KBM-7 (cell line): ENCODE measurements at regions not wholly inside any gene's neighbourhood (a gene's known extent, or its start where the extent isn't known, plus 50 kb on each side); places are given as distances from the start of the nearest gene placed in this dataset.
"Not testable (repeated sequence)": the region's sequence is repeated elsewhere in the genome, so short reads cannot be mapped to it uniquely, and the experiment has no call there.

Experiments
- DNase-seq: peaks from one replicate; pipeline ENCODE4 v3.0.0-alpha.2; 2015
- in situ Hi-C: fragments of 300-500 bp; cut with MboI; formaldehyde crosslinking; loops from 2 replicates; pipeline ENCODE4 v1.14.3; 2020; ENCODE audit warnings: low sequenced_read_pairs, low pct_unique_long_range_greater_than_20kb, mixed read lengths

DNA sequence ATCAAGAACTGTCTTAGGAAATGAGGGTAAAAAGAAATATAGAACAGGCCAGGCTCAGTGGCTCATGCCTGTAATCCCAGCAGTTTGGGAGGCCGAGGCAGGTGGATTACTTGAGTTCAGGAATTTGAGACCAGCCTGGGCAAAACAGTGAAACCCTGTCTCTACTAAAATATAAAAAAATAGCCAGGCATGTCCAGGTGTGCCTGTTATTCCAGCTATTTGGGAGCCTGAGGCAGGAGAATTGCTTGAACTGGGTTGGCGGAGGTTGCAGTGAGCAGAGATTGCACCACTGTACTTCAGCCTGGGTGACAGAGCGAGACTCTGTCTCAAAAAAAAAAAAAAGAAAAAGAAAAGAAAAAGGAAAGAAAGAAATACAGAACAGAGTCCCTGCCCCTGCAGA, 802.2 kb upstream of the AMELY start:
- in situ Hi-C loops, DNase-seq: not testable (repeated sequence)

DNA sequence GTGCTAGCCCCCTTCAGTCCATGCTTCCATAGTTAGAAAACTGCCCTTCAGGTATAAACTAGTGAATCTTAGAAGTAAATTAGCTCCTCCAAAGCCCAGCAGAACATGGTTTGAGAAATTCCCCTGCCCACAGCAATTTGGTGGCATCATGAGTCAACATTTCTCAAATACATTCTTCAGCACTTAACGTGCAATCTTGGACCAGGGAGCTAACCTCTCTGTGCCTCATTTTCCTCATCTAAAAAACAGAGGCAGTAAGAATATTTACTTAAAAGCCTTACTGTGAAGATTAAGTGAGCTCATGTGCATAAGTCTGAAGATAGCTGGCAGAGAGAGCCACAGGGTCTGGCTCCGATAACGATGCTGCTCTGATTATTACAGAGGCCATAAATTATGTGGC, 800.7 kb upstream of the AMELY start:
- no peak for DNase-seq
- in situ Hi-C loops, result no loop called here

DNA sequence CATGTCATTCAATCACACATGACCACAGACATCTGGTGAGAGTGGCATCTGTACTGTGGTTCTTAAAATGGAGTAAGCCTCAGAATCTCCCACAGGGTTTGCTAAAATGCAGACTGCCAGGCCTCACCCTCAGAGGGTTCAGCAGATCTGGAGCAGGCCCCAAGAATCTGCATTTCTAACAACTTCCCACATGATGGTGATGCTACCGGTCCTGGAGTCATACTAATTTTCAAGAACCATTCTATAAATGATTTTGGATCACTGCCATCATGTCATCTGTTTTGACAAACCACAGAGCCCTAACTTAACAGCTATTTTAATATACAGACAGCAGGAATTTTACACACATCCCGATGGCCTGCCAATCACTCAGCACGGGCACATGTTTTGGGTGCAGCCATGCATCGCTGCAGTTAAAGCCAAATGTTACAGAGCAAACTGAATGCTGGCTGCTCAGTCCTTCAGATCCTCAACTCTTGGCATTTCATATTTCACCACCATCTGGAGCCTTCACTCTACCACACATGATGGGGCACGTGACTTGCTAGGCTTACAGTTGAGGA, 792.1 kb upstream of the AMELY start:
- no peak for DNase-seq
- in situ Hi-C loops, result no loop called here

DNA sequence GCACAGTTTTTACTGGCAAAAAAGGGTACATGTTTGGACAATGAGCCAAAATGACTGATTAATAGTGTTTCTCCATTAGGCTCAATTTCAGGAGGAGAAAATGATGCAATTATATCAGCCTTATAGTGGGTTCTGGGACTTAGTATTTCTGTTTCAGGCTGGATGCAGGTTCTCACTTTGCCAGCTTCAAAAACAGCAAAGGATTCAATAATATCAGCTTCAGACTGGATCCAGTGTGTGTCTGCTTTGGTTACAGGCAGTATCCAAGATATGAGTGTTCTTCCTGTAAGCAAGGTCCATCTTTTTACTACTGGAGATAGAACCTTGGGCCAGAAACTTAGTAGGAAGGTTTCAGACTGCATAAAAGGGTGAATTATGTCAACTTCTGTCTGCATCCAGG, 790.9 kb upstream of the AMELY start:
- in situ Hi-C loops, result no loop called here

DNA sequence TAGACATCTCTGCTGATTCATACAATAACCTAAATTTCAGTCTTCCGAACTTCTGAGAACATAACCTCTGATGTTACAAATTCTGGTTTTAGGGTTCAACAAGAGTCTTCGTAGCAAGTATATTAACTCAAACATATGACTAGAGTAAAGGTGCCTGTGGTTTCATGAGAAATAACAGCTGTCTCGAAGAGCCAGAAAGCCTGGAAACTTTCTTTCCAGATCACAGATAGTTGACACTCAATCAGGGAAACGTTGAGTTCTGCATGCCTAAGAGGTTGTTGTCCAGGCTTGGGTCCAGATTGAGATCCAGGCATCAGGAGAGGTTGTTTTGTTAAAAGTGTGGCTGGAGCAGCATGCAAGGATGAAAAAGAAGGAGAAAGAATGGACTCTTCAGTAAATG, 790.1 kb upstream of the AMELY start:
- in situ Hi-C loops, result no loop called here
- DNase-seq, result no peak

More for the DNA sequence above, 790.9 kb upstream of the AMELY start:
- no peak for DNase-seq

DNA sequence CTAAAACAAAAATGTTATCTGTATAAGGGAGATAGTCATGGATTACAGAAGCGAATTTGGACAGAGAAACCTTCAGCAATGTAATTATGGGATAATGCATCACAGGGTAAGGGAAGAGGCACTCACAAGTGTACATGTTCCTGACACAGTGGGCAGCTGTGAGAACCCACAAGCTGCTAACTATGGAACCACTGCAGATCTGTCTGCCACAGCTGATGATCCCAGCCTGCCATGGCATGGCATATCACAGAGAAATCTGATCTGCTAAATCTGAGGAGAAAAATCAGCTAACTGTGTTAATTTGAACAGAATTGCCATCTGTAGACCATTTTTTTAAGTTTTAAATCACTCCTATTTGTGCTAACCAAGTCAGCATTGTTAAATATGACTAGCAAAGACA, 786.0 kb upstream of the AMELY start:
- in situ Hi-C loops, result no loop called here

DNA sequence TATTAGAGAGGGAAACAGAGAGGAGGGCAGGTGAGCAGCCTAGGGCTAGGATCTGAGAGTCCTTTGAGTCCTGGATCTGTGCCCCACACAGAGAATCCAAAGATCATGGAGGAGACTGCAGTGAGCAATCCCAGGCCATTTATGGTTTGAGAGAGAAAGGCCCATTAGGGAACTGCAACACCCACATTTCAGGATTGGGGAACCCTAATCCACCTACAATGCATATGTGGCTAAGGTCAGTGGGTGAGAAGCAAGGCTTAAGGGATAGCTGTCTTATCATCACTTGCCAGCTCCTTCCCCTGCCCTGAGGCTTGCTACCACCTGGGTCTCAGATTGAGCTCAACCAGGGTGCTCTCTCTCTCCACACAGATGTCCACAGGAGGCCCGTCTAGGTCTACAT, 781.1 kb upstream of the AMELY start:
- in situ Hi-C loops, result no loop called here
- no peak for DNase-seq

More for the DNA sequence above, 786.0 kb upstream of the AMELY start:
- DNase-seq, result no peak

DNA sequence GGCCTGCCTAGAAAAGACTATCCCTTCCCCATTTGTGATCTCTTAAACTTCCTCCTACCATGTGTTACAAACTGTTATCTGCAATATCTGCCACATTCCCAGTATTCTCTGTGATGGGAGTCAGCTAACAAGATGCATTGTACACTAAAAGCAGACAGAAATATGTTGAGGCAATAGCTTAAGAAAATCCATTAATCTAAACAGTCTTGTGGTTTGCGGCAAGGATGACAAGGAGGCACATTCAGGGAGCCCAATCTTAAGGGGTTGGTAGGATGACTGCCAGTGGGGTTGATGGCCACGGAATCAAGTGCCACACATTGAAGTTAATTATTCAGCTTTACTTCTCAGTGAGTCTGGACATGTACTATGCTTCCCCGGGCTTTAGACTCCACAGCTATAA, 775.5 kb upstream of the AMELY start:
- in situ Hi-C loops, result no loop called here
- no peak for DNase-seq

DNA sequence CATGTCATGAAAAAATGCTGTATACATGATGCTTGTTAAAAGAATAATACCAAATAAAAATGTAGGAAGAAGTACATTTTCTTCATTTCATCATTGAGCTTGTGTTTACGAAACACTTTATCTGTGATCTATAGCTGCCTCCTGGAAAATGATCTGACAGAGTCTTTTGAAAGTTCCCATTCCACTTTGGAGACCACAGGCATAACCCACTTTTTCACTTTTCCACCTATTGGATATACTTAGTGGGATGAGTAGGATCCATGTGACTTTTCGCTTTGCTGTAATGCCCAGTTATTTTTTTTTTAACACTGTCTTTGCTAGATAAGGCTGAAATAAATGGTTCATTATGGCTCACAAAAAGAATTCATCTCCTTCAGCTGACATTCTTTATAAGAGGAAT, 773.0 kb upstream of the AMELY start:
- DNase-seq, result no peak
- in situ Hi-C loops, result no loop called here

DNA sequence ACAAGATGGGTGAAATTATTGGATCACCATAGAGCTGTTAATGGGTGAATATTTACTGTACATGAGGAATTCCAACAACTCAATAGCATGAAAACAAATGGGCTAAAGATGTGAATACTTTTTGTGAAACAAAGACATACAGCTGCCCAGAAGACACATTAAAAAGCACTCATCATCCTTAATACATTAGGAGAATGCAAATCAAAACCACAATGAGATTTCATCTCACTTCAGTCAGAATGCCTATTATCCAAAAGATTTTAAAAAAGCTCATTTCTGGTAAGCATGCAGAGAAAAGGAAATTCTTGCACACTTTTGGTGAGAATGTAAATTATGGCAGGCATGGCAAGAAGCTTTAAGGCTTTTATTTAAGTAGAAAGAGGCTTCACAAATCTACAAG, 770.8 kb upstream of the AMELY start:
- DNase-seq, result no peak
- in situ Hi-C loops, result no loop called here

DNA sequence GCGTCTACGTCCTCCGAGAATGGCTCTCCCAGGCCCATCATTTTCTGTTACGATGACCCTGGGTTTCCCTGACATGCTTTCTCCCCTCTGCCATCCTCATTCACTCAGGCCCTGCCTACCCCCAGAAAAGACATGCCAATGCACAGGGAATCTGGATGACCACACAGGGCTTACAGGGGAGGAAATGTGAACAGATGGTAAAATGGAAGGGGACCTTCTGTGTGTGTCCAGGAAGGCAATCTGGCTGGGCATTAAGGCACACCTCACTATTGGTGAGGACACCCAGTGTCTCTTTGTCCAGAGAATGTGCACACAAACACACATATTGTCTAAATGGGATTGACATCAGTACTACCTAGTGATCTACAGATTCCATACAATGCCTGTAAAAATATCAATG, 769.9 kb upstream of the AMELY start:
- in situ Hi-C loops, result no loop called here

DNA sequence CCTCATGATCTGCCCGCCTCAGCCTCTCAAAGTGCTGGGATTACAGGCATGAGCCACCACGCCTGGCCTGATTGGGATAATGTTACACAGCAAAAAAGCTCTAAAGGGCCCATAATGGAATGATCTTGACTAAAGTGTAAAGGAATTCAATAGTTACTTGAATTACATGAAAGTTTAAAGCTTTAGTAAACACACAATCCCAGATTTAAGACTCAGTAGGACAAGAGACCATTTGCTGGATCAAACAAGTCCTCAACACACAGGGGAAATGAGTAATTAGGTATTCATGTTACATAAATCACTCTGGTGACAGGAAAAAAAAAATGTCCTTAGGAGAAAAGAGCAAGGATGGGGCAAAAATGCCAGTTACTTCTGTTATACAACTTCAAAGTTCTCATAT, 762.9 kb upstream of the AMELY start:
- DNase-seq, result no peak
- in situ Hi-C loops, result no loop called here

More for the DNA sequence above, 769.9 kb upstream of the AMELY start:
- DNase-seq, result no peak

DNA sequence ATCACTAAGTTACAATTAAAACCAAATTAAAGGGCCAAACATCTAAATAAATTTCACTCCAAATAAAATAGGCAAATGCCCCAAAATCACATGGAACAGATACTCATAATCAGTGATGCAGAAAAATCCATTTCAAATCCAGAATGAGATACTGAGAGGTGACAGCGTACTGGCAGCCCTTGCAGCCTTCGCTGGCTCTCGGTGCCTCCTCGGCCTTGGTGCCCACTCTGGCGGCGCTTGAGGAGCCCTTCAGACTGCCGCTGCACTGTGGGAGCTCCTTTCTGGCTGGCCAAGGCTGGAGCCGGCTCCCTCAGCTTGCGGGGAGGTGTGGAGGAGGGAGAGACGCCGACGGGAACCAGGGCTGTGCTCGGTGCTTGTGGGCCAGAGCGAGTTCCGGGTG, 761.2 kb upstream of the AMELY start:
- in situ Hi-C loops, result no loop called here
- DNase-seq, result no peak

DNA sequence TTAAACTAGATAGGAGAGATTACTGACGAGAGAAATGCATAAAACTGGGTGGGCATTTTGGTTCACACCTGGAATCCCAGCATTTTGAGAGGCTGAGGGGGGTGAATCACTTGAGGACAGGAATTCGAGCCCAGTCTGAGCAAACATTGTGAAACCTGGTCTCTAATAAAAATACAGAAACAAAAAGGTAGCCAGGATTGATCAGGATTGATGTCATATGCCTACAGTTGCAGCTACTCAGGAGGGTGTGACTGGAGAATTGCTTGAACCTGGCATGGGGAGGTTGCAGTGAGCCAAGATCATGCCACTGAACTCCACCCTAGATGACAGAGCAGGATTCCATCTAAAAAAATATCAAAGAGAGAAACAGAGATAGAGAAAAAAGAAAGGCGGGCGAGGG, 751.7 kb upstream of the AMELY start:
- in situ Hi-C loops, result no loop called here

DNA sequence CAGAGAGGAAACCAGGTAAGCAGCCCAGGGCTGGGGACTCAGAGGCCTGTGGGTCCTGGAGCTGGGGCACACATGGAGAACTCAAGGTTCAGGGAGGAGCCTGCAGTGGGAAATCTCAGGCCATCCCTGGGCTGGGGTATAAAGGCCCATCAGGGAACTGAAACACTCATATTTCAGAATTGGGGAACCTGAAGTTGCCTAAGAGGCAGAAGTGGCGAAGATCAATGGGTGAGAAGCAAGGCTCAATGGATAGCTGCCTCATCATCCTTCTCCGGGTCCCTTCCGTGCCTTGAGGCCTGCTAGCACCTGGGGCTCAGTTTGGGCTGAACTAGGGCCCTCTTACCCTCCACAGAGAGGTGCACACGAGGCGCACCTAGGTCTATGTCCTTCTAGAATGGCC, 747.5 kb upstream of the AMELY start:
- in situ Hi-C loops, result no loop called here
- DNase-seq, result no peak

More for the DNA sequence above, 751.7 kb upstream of the AMELY start:
- DNase-seq, result no peak

DNA sequence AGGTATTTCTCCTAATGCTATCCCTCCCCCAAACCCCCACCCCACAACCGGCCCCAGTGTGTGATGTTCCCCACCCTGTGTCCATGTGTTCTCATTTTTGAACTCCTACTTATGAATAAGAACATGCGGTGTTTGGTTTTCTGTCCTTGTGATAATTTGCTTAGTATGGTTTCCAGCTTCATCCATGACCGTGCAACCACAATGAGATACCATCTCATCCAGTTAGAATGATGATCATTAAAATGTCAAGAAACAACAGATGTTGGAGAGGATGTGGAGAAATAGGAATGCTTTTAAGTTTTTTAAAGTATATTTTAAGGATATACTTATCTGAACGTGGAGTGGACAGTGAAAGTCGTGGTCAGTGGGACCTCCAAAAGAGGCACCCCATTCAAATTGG, 745.0 kb upstream of the AMELY start:
- DNase-seq, result no peak
- in situ Hi-C loops, result no loop called here

DNA sequence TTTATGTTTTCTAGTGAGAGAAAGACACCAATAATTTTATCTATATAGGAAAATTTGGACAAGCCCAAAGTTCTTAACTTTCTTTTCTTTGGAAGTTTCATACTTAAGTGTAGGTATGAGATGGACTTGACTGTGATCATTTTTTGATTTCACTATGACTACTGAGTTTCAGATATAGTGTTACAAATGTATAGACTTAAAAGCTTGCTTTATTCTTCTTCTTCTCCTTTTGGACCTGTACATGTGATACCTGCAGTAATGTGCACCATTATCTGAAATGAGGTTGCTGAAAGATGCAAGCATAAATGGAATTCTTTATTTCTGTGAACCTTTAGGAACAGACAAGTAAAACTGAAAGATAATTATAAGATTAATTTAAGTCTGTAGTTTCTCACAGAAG, 743.4 kb upstream of the AMELY start:
- in situ Hi-C loops, result no loop called here
- no peak for DNase-seq

DNA sequence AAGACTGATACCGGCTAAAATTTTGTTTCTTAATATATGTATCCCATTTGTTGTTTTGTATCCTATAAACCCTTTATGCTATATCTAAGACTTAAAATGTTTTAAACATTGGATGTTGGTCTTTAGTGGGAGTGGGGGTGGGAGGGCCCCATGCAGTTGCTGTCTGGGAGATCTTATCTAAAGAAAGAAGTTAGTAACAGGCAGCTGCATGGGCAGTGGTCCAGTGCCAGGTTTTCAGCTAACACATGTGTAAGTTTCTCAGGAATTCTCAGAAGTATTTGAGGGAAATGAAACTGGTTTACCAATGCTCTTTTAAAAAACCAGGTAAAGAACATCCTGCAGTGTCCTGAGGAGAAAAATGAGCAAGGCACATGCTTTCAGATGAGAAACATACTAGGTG, 738.3 kb upstream of the AMELY start:
- DNase-seq, in situ Hi-C loops: not testable (repeated sequence)
